NT2/D1 (cell line): ENCODE measurements at regions not wholly inside any gene's neighbourhood (a gene's known extent, or its start where the extent isn't known, plus 50 kb on each side); places are given as distances from the start of the nearest gene placed in this dataset.

Source experiments
- DNase-seq: peaks from one replicate; pipeline ENCODE4 v3.0.0-alpha.2; 2011; ENCODE audit warnings: low read depth, low spot score
- H3K27me3 ChIP-seq: 2 replicates; pipeline ENCODE4 v1.6.0; 2011; ENCODE audit warnings: mild to moderate bottlenecking; ENCODE audit not compliant: insufficient read length, insufficient read depth
- H3K36me3 ChIP-seq: 2 replicates; pipeline ENCODE4 v1.6.1; 2011; ENCODE audit warnings: mild to moderate bottlenecking, low read length, mixed read lengths; ENCODE audit not compliant: insufficient read depth, insufficient read length
- H3K4me1 ChIP-seq: 2 replicates; pipeline ENCODE4 v1.5.1; 2011; ENCODE audit not compliant: insufficient read depth, insufficient read length
- H3K4me3 ChIP-seq: 2 replicates; pipeline ENCODE4 v1.5.1; 2011; ENCODE audit warnings: low read depth; ENCODE audit not compliant: insufficient read length
- H3K9ac ChIP-seq: 2 replicates; pipeline ENCODE4 v1.6.0; 2011; ENCODE audit warnings: low read depth; ENCODE audit not compliant: insufficient read length
- H3K9me3 ChIP-seq: 2 replicates; pipeline ENCODE4 v1.5.1; 2011; ENCODE audit warnings: mild to moderate bottlenecking, low read length; ENCODE audit not compliant: insufficient read depth
- SUZ12 ChIP-seq: IDR thresholded peaks from 2 replicates; pipeline ENCODE4 v1.6.1; 2011; ENCODE audit not compliant: insufficient read length, insufficient read depth; ENCODE audit errors: extremely low read depth
- YY1 ChIP-seq: IDR thresholded peaks from 2 replicates; pipeline ENCODE4 v1.6.1; 2011; ENCODE audit not compliant: insufficient read length, insufficient read depth
- ZNF274 ChIP-seq: IDR thresholded peaks from 2 replicates; pipeline ENCODE4 v1.6.1; 2011; ENCODE audit warnings: mild to moderate bottlenecking, low read depth, low read length

- peaks cover 11% of the 10 kb centered on the region; the same call in 1 of the 2 replicates for H3K9me3 ChIP-seq
- H3K9ac ChIP-seq = no peak overlapping the region
- no peaks in the 10 kb centered on the region for H3K36me3 ChIP-seq
- no peaks in the 10 kb centered on the region for H3K27me3 ChIP-seq
- H3K4me1 ChIP-seq = no peaks in the 10 kb centered on the region
- TF ChIP-seq YY1 = no peak
- TF ChIP-seq SUZ12 = no peak
- no peak for TF ChIP-seq ZNF274
- no peak for DNase-seq
- no peak overlapping the region for H3K4me3 ChIP-seq
These were observed 155.4 kb downstream of the PRDM6 start for GRCh38 chr5:123244458-123244857.
